ENCODE measurements at regions not wholly inside any gene's neighbourhood (a gene's known extent, or its start where the extent isn't known, plus 50 kb on each side); places are given as distances from the start of the nearest gene placed in this dataset.
A peak's percentile ranks its signal among the peaks of the same experiment; 100 is the strongest.

DNA sequence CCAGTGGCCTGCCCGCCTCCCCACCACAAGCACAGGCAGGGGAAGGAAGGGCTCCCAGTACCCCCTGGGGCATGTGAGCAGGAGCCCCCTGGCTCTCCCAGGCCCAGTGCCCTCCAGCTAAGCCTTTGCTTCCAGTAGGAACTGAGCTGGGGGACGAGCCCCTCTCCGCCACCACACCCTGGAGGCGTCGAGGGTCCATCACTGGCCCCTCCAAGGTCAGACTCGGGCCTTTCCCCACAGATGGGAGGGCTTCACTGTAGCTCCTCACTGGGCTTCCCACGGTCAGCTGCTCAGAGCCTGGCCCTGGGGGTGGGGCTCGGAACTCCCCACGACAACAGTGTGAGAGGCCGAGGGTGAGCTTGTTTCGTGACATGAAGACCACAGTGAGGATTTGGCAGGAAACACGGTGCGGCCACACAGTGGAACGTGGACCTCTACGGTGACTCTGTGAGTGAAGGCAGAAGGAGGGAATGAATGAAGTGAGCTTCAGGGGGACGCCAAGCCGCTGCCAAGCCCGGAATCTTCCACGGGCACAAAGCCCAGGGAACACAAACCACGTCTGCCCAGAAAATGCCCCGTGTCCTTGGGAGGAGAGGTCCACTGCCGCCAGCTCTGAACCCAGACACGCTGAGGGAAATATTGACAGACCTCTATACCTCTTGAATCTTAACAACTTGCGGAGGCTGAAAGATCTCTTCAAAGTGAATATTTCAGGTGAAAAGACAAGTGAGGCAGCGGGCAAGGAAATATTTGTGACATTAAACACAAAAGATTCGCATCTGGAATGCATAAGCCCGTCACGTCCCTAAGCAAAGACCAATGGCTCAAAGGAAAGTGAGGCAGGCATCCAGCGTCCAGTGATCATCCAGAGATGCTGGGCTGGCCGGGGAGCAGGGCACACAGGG, 144.8 kb upstream of the GPC1 start:
- Histone ChIP-seq H3K27ac (ENCODE audit: low read depth, low read length) (no peak overlapping the region), H3K4me1 (ENCODE audit: insufficient read depth, low read length) (no peaks in the 10 kb centered on the region), H3K36me3 (ENCODE audit: insufficient read depth, low read length) (no peaks in the 10 kb centered on the region), H3K9me3 (ENCODE audit: low read length) (no peaks in the 10 kb centered on the region), H3K27me3 (ENCODE audit: insufficient read depth, low read length, poor library complexity, severe bottlenecking) (no peaks in the 10 kb centered on the region), H3K4me3 (ENCODE audit: low read length) (no peak overlapping the region)
- no peak overlapping the region for H3K27ac Mint-ChIP-seq
- H3K36me3 Mint-ChIP-seq = no peaks in the 10 kb centered on the region
- no peaks in the 10 kb centered on the region for H3K4me1 Mint-ChIP-seq
- H3K27me3 Mint-ChIP-seq = peaks cover 0 to 5% of the 10 kb centered on the region in 2 donors
- POLR2A ChIA-PET = no interaction called here
- H3K9me3 Mint-ChIP-seq = no peaks in the 10 kb centered on the region
- DNase-seq = no peak
- H3K4me3 Mint-ChIP-seq = no peak overlapping the region
- CTCF ChIA-PET = no interaction called here

GRCh38 chr2:240291337-240292034, 144.0 kb upstream of the GPC1 start:
- Mint-ChIP-seq H3K9me3 (no peaks in the 10 kb centered on the region), H3K4me3 (no peak overlapping the region), H3K36me3 (no peaks in the 10 kb centered on the region), H3K27ac (peak overlapping the region in 1 of 8 donors; percentile 29), H3K4me1 (no peaks in the 10 kb centered on the region), H3K27me3 (peaks cover 0 to 3% of the 10 kb centered on the region in 2 donors)
- Histone ChIP-seq H3K27ac (ENCODE audit: low read depth, low read length) (no peak overlapping the region), H3K36me3 (ENCODE audit: insufficient read depth, low read length) (no peaks in the 10 kb centered on the region), H3K4me3 (ENCODE audit: low read length) (no peak overlapping the region), H3K27me3 (ENCODE audit: insufficient read depth, low read length, poor library complexity, severe bottlenecking) (no peaks in the 10 kb centered on the region), H3K9me3 (ENCODE audit: low read length) (no peaks in the 10 kb centered on the region), H3K4me1 (ENCODE audit: insufficient read depth, low read length) (no peaks in the 10 kb centered on the region)
- no peak for DNase-seq
- ChIA-PET CTCF (no interaction called here), POLR2A (no interaction called here)

GRCh38 chr2:240292035-240292574, 143.4 kb upstream of the GPC1 start:
- no peak overlapping the region for H3K4me3 ChIP-seq (ENCODE audit: low read length)
- CTCF ChIA-PET = no interaction called here
- no peaks in the 10 kb centered on the region for H3K27me3 ChIP-seq (ENCODE audit: insufficient read depth, low read length, poor library complexity, severe bottlenecking)
- Mint-ChIP-seq H3K27me3 (peaks cover 0 to 3% of the 10 kb centered on the region in 2 donors), H3K4me3 (no peak overlapping the region), H3K9me3 (no peaks in the 10 kb centered on the region), H3K36me3 (no peaks in the 10 kb centered on the region), H3K27ac (no peak overlapping the region), H3K4me1 (no peaks in the 10 kb centered on the region)
- H3K27ac ChIP-seq (ENCODE audit: low read depth, low read length) = no peak overlapping the region
- no peaks in the 10 kb centered on the region for H3K4me1 ChIP-seq (ENCODE audit: insufficient read depth, low read length)
- H3K36me3 ChIP-seq (ENCODE audit: insufficient read depth, low read length) = no peaks in the 10 kb centered on the region
- DNase-seq = no peak
- POLR2A ChIA-PET = no interaction called here
- no peaks in the 10 kb centered on the region for H3K9me3 ChIP-seq (ENCODE audit: low read length)

DNA sequence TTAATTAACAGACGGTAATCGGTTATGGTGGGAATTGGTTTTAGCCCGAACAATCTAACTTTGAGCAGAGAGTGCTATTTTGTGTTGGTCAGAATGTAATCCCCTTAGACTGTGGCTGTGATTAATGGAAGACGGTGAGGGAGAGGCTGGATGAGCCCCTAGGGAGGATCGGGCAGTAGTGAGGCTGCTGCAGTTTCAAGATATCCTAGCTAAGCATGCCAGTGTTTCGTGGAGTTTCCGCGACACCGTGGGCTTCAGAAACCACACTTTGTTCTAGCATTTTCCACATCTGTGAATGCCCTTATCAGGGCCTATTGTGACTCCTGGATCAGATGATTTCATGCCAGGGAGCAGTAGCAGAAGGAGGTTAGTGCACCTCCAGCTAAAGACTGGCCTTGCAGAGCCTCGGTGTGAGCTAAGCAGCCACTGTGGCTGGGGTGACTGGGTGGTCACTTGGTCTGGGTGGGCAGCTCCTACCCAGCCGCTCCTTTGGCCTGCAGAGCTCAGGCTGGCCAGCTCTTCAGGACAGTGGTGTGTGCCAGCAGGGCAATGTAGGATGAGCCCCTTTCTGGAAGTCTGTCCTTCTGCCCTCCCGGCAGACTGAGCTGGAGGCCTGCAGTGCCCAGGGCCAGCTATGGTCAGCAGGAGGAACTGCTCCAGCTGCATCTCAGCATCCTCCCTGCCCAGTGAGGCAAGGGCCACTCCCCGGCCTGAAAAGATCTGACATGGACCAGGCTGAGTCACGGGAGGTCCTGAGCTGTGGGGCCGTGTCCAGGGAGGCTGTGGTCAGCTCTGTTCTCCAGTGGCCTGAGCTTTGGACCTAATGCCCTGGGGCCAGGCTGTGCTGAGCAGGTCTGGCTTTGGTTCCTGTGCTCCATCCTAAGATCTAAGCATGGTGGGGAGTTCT, 142.6 kb upstream of the GPC1 start:
- Mint-ChIP-seq H3K27ac (no peak overlapping the region), H3K36me3 (no peaks in the 10 kb centered on the region)

DNA sequence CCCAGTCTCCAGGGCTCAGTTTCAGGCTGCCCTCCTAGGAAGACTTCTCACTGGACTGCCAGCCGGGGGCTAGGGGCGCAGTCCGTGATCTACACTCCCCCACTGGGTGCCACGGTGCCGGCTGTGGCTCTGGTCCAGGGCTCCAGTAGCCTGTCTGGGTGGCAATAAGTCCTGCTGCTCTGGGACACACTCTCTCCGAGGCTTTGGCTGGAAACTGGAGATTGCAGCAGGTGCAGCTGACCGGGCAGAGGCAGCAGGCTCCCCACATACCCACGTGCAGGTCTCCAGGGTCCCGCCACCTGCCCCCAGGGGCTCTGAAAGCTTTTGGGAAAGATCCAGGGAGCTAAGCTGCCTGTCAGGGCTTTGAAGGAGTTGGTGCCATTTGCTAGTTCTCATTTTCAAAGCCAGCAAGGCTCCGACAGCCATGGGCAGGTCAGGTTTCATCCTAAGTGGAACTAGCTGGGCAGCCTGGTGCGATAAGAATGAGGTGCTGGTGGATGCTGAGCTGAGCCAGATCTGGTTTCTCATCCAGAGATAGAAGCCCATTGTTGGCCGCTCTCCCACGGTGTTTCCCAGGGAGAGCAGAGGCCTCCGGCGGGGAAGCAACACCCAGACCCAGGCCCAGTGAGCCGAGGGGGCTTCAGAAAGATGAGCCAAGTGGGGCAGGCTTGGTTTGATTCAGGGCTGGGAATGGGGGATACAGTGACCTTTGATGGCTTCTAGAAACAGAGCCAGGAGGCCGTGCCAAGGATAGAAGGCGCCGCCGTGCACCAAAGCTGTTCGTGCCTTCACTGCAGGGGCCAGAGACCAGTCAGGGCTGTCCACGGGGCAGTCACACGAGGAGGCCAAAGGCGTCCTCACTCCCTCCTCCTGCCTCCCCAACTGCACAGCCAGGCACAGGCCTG, 141.7 kb upstream of the GPC1 start:
- Mint-ChIP-seq H3K27me3 (peaks cover 0 to 3% of the 10 kb centered on the region in 2 donors), H3K27ac (no peak overlapping the region), H3K4me3 (no peak overlapping the region), H3K9me3 (no peaks in the 10 kb centered on the region), H3K36me3 (no peaks in the 10 kb centered on the region), H3K4me1 (no peaks in the 10 kb centered on the region)
- Histone ChIP-seq H3K4me1 (ENCODE audit: insufficient read depth, low read length) (no peaks in the 10 kb centered on the region), H3K27me3 (ENCODE audit: insufficient read depth, low read length, poor library complexity, severe bottlenecking) (no peaks in the 10 kb centered on the region), H3K27ac (ENCODE audit: low read depth, low read length) (no peak overlapping the region), H3K4me3 (ENCODE audit: low read length) (no peak overlapping the region), H3K9me3 (ENCODE audit: low read length) (no peaks in the 10 kb centered on the region), H3K36me3 (ENCODE audit: insufficient read depth, low read length) (no peaks in the 10 kb centered on the region)
- CTCF ChIA-PET = no interaction called here
- POLR2A ChIA-PET = no interaction called here
- DNase-seq = no peak

More for the DNA sequence above, 142.6 kb upstream of the GPC1 start:
- no peaks in the 10 kb centered on the region for H3K36me3 ChIP-seq (ENCODE audit: insufficient read depth, low read length)
- H3K4me1 ChIP-seq (ENCODE audit: insufficient read depth, low read length) = no peaks in the 10 kb centered on the region
- H3K9me3 Mint-ChIP-seq = no peaks in the 10 kb centered on the region
- no peaks in the 10 kb centered on the region for H3K27me3 ChIP-seq (ENCODE audit: insufficient read depth, low read length, poor library complexity, severe bottlenecking)
- ChIA-PET CTCF (no interaction called here), POLR2A (no interaction called here)
- DNase-seq = no peak
- H3K27me3 Mint-ChIP-seq = peaks cover 0 to 3% of the 10 kb centered on the region in 2 donors
- H3K4me3 ChIP-seq (ENCODE audit: low read length) = no peak overlapping the region
- no peaks in the 10 kb centered on the region for H3K9me3 ChIP-seq (ENCODE audit: low read length)
- no peak overlapping the region for H3K4me3 Mint-ChIP-seq
- no peaks in the 10 kb centered on the region for H3K4me1 Mint-ChIP-seq
- no peak overlapping the region for H3K27ac ChIP-seq (ENCODE audit: low read depth, low read length)

- Mint-ChIP-seq H3K9me3 (no peaks in the 10 kb centered on the region), H3K36me3 (no peaks in the 10 kb centered on the region), H3K27ac (no peak overlapping the region), H3K27me3 (no peaks in the 10 kb centered on the region), H3K4me3 (no peak overlapping the region), H3K4me1 (no peaks in the 10 kb centered on the region)
- CTCF ChIA-PET = no interaction called here
- POLR2A ChIA-PET = no interaction called here
- Histone ChIP-seq H3K27me3 (ENCODE audit: insufficient read depth, low read length, poor library complexity, severe bottlenecking) (no peaks in the 10 kb centered on the region), H3K27ac (ENCODE audit: low read depth, low read length) (no peak overlapping the region), H3K36me3 (ENCODE audit: insufficient read depth, low read length) (no peaks in the 10 kb centered on the region), H3K4me1 (ENCODE audit: insufficient read depth, low read length) (no peaks in the 10 kb centered on the region), H3K4me3 (ENCODE audit: low read length) (no peak overlapping the region), H3K9me3 (ENCODE audit: low read length) (no peaks in the 10 kb centered on the region)
- no peak for DNase-seq
Measured at GRCh38 chr2:240294514-240294913, 140.9 kb upstream of the GPC1 start.

DNA sequence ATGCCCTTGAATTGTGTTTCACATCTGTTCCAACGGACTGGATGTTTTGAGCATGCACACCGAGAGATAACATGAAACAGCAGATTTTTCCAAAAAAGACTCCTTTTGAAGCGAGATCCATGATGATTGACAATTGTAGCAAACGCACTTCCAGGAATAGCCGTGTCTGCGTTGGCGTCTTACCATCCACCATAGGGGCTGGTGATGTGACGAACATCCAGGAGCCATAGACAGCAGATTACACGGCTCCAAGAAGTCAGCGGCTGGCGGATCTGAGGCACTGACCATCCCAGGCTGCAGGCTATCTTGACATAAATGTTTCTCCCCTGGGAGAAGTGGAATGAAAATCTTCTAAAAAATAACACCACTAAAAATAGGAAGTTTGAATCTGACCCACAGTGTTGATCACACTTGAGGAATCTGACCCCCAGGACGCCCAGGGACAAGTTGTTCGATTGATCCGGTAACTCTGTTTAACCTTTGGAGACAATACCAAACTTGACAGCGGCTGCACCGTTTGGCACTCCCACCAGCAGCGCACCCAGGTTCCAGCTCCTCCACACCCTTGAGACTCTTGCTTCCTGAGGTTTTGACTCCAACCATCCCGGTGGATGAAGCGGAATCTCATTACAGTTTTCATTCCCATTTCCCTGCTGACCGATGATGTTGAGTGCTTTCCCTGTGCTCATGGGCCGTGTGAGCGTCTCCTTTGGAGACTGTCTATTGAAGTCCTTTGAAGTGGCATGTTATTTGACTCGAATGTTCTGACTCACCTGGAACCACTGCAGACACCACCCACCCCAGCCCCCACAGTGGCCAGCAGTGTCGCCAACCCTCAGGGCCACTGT, 140.0 kb upstream of the GPC1 start:
- ChIA-PET CTCF (no interaction called here), POLR2A (no interaction called here)
- no peak overlapping the region for H3K27ac ChIP-seq (ENCODE audit: low read depth, low read length)
- Mint-ChIP-seq H3K27ac (no peak overlapping the region), H3K4me3 (no peak overlapping the region), H3K4me1 (no peaks in the 10 kb centered on the region), H3K9me3 (no peaks in the 10 kb centered on the region), H3K36me3 (no peaks in the 10 kb centered on the region), H3K27me3 (peaks cover 0 to 1% of the 10 kb centered on the region in 2 donors)
- H3K4me1 ChIP-seq (ENCODE audit: insufficient read depth, low read length) = no peaks in the 10 kb centered on the region
- DNase-seq = no peak
- no peak overlapping the region for H3K4me3 ChIP-seq (ENCODE audit: low read length)
- no peaks in the 10 kb centered on the region for H3K9me3 ChIP-seq (ENCODE audit: low read length)
- no peaks in the 10 kb centered on the region for H3K27me3 ChIP-seq (ENCODE audit: insufficient read depth, low read length, poor library complexity, severe bottlenecking)
- no peaks in the 10 kb centered on the region for H3K36me3 ChIP-seq (ENCODE audit: insufficient read depth, low read length)

All from CD8-positive, alpha-beta memory T cell (primary cell).